Endodermal cell (in vitro differentiated cells): ENCODE measurements at regions not wholly inside any gene's neighbourhood (a gene's known extent, or its start where the extent isn't known, plus 50 kb on each side); places are given as distances from the start of the nearest gene placed in this dataset.

Source experiments
- DNase-seq: peaks from one replicate; pipeline ENCODE4 v3.0.0-alpha.2; 2017
- H3K27ac ChIP-seq: 2 replicates; pipeline ENCODE4 v1.5.1; 2013; ENCODE audit warnings: mild to moderate bottlenecking, low read depth, low read length, moderate library complexity
- H3K27me3 ChIP-seq: 2 replicates; pipeline ENCODE4 v1.6.1; 2013; ENCODE audit warnings: mild to moderate bottlenecking, low read length, moderate library complexity; ENCODE audit not compliant: insufficient read depth, control insufficient read depth, poor library complexity, severe bottlenecking
- H3K36me3 ChIP-seq: 2 replicates; pipeline ENCODE4 v1.7.0; 2013; ENCODE audit warnings: mild to moderate bottlenecking, low read length, moderate library complexity; ENCODE audit not compliant: control insufficient read depth, insufficient read depth
- H3K4me1 ChIP-seq: one replicate; pipeline ENCODE4 v1.7.0; 2013; ENCODE audit warnings: low read length; ENCODE audit not compliant: control insufficient read depth, insufficient read depth
- H3K4me3 ChIP-seq: 2 replicates; pipeline ENCODE4 v1.5.1; 2013; ENCODE audit warnings: mild to moderate bottlenecking, low read length, moderate library complexity
- H3K9ac ChIP-seq: 2 replicates; pipeline ENCODE4 v1.6.1; 2013; ENCODE audit warnings: mild to moderate bottlenecking, low read length, moderate library complexity; ENCODE audit not compliant: poor library complexity, severe bottlenecking; ENCODE audit errors: extremely low read depth
- H3K9me3 ChIP-seq: 2 replicates; pipeline ENCODE4 v1.6.1; 2013; ENCODE audit warnings: mild to moderate bottlenecking, low read length, moderate library complexity; ENCODE audit not compliant: control insufficient read depth
- H3K27ac Mint-ChIP-seq: 2 replicates; pipeline ENCODE4 v1.8.0; 2020; ENCODE audit warnings: mixed read lengths
- H3K27me3 Mint-ChIP-seq: 2 replicates; pipeline ENCODE4 v1.8.0; 2021; ENCODE audit warnings: mild to moderate bottlenecking, mixed read lengths; ENCODE audit not compliant: insufficient read depth
- H3K36me3 Mint-ChIP-seq: 2 replicates; pipeline ENCODE4 v1.8.0; 2020; ENCODE audit warnings: low read depth, mixed read lengths
- H3K4me1 Mint-ChIP-seq: 2 replicates; pipeline ENCODE4 v1.8.0; 2020; ENCODE audit warnings: mixed read lengths
- H3K4me3 Mint-ChIP-seq: 2 replicates; pipeline ENCODE4 v1.8.0; 2020; ENCODE audit warnings: mild to moderate bottlenecking, moderate library complexity, mixed read lengths
- H3K9me3 Mint-ChIP-seq: 2 replicates; pipeline ENCODE4 v1.8.0; 2020; ENCODE audit warnings: mild to moderate bottlenecking, mixed read lengths
- WGBS, 2 experiments: methylation state at CpG; one replicate each; pipeline versions ENCODE4 v1.1.5 to v1.1.7; 2013; ENCODE audit warnings: missing lambda C conversion rate in 2 of 2, mixed read lengths in 1 of 2; ENCODE audit not compliant: insufficient coverage in 1 of 2, insufficient read length in 1 of 2; 5-methylcytosine and 5-hydroxymethylcytosine counted together
- TF ChIP-seq, protein P1 (sequence below): fragments of 200-600 bp; sonication (generic); conservative IDR thresholded peaks from 2 replicates; pipeline ENCODE4 v1.5.0; 2021; ENCODE audit warnings: antibody characterized with exemption, mild to moderate bottlenecking

DNA sequence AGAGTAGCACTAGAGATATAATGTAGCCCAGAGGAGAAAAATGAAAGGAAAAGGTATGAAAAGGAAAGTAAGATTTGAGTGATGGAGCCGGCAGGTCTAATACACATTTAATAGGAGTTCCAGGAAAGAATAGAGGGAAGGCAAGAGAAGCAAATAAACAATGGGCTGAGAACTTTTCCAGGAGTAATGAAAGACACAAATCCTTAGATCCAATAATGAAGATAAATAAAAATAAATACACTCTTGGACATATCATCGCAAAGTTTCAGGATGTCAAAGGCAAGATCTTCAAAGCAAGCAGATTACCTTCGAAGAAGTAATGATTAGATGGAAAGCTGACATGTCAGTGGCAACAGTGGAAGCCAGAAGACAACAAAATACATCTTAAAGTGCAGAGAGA, 102.0 kb upstream of the YWHAQ start:
- H3K27me3 Mint-ChIP-seq: no peaks in the 10 kb centered on the region
- no peaks in the 10 kb centered on the region for H3K4me1 ChIP-seq
- DNase-seq: no peak
- H3K27ac ChIP-seq: no peak overlapping the region
- peaks cover 7% of the 10 kb centered on the region for H3K9me3 ChIP-seq
- H3K9ac ChIP-seq: no peak overlapping the region
- no peak overlapping the region for H3K4me3 Mint-ChIP-seq
- H3K27me3 ChIP-seq: no peaks in the 10 kb centered on the region
- no peaks in the 10 kb centered on the region for H3K36me3 ChIP-seq
- H3K4me3 ChIP-seq: no peak overlapping the region
- no peak overlapping the region for H3K27ac Mint-ChIP-seq
- TF ChIP-seq, protein P1, sequence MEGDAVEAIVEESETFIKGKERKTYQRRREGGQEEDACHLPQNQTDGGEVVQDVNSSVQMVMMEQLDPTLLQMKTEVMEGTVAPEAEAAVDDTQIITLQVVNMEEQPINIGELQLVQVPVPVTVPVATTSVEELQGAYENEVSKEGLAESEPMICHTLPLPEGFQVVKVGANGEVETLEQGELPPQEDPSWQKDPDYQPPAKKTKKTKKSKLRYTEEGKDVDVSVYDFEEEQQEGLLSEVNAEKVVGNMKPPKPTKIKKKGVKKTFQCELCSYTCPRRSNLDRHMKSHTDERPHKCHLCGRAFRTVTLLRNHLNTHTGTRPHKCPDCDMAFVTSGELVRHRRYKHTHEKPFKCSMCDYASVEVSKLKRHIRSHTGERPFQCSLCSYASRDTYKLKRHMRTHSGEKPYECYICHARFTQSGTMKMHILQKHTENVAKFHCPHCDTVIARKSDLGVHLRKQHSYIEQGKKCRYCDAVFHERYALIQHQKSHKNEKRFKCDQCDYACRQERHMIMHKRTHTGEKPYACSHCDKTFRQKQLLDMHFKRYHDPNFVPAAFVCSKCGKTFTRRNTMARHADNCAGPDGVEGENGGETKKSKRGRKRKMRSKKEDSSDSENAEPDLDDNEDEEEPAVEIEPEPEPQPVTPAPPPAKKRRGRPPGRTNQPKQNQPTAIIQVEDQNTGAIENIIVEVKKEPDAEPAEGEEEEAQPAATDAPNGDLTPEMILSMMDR: no peak
- H3K36me3 Mint-ChIP-seq: no peaks in the 10 kb centered on the region
- peaks cover 13% of the 10 kb centered on the region for H3K9me3 Mint-ChIP-seq
- 94 to 97% methylated on average over 3 of the region's 3 CpGs for WGBS, 2 experiments
- H3K4me1 Mint-ChIP-seq: no peaks in the 10 kb centered on the region

DNA sequence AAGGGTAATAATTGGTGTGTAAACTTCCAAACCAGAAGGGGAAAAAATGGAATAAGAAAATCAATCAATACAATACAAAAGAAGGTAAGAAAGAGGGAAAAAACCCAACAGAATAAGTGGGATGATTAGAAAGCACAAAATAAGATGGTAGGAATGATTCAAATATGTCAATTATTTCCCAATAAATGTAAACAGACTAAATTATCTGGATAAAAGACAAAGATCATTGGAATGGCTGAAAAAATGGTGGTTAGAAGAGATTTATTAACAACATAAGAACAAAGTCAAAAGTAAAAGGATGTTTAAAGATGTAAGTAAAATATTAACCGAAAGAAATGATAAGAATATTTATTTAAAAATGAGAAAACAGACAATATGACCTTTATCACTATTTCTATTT, 103.5 kb upstream of the YWHAQ start:
- DNase-seq: no peak
- no peaks in the 10 kb centered on the region for H3K36me3 Mint-ChIP-seq
- no peaks in the 10 kb centered on the region for H3K4me1 Mint-ChIP-seq
- no peak overlapping the region for H3K4me3 ChIP-seq
- peaks cover 7% of the 10 kb centered on the region for H3K9me3 ChIP-seq
- no peak overlapping the region for H3K27ac ChIP-seq
- no peak overlapping the region for H3K4me3 Mint-ChIP-seq
- peaks cover 13% of the 10 kb centered on the region for H3K9me3 Mint-ChIP-seq
- no peaks in the 10 kb centered on the region for H3K27me3 ChIP-seq
- H3K27ac Mint-ChIP-seq: no peak overlapping the region
- TF ChIP-seq, protein P1: no peak
- no CpG with 5 or more reads among the region's 1 CpG for WGBS, 2 experiments
- H3K36me3 ChIP-seq: no peaks in the 10 kb centered on the region
- H3K27me3 Mint-ChIP-seq: no peaks in the 10 kb centered on the region
- H3K4me1 ChIP-seq: no peaks in the 10 kb centered on the region
- H3K9ac ChIP-seq: no peak overlapping the region

DNA sequence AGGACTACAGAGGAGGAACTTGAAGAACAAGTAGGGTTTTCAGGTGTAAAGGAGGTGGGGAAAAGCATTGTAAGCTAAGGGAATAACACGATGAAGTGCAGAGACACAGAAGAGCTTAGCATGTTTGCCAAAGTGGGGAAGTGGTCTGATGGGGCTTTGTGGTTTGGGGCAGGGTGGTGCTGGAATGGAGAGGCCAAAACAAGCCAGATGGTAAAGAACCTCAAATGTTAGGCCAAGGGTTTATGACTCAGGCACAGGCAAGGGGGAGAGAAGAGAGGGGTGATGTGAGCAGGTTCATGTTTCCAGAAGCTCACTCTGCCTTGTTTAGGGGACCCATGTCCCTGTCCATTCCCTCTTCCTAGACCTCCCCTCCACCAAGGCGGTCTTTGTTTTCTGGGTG, 104.5 kb upstream of the YWHAQ start:
- no peak overlapping the region for H3K9ac ChIP-seq
- Mint-ChIP-seq H3K27me3 (no peaks in the 10 kb centered on the region), H3K27ac (no peak overlapping the region), H3K9me3 (peaks cover 13% of the 10 kb centered on the region), H3K4me3 (no peak overlapping the region), H3K4me1 (no peaks in the 10 kb centered on the region), H3K36me3 (no peaks in the 10 kb centered on the region)
- H3K27me3 ChIP-seq: no peaks in the 10 kb centered on the region
- TF ChIP-seq, protein P1: no peak
- no peaks in the 10 kb centered on the region for H3K36me3 ChIP-seq
- no peak overlapping the region for H3K4me3 ChIP-seq
- WGBS, 2 experiments: 88 to 89% methylated on average over 1 of the region's 2 CpGs
- H3K4me1 ChIP-seq: no peaks in the 10 kb centered on the region
- H3K27ac ChIP-seq: no peak overlapping the region
- peaks cover 7% of the 10 kb centered on the region for H3K9me3 ChIP-seq
- DNase-seq: no peak
